HG03039 (cell line): ENCODE measurements at regions not wholly inside any gene's neighbourhood (a gene's known extent, or its start where the extent isn't known, plus 50 kb on each side); places are given as distances from the start of the nearest gene placed in this dataset.
"Not testable (repeated sequence)": the region's sequence is repeated elsewhere in the genome, so short reads cannot be mapped to it uniquely, and the experiment has no call there.

Source experiments
- ATAC-seq: cut with Tn5 transposase; IDR thresholded peaks from one replicate; pipeline ENCODE4 v1.9.1; 2021; ENCODE audit warnings: mild to moderate bottlenecking, moderate library complexity; ENCODE audit not compliant: unreplicated experiment

DNA sequence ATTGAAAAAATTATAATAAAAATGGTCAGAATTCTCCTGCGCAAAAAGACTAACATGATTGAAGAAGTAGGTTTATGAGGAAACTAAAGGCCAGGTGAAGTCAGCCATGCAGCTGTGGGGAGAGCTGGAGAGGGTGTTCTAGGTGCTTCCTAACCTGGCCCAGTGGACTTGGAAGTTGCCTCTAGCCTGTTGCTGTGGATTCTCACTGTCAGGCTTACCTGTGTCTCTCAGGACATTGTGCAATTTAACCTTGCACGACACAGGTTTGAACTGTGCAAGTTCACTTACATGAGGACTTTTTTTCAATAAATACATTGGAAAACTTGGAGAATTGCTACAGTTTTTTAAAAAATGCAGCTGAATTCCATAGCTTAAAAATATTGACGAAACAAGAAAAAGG lies 266.4 kb downstream of the CXCL12 start:
- no peak for ATAC-seq

DNA sequence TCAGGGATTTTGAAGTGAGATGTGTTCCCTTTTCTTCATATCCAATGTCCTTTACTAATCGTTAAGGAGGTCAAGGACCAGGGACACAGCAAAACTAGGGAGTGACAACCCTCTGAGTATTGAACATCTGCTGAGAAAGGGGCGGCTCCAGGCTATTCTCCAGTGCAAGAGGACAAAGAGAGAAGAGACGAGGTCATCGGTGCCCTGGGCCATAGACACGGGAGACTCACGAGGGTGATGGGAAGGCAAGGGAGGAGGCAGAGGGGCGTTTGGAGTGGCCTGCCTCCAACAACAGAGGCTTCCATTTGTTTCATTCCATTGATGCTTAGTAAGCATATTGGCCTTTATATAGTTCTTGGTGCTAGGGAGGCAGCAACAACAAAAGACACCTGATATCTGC lies 268.4 kb downstream of the CXCL12 start:
- no peak for ATAC-seq

DNA sequence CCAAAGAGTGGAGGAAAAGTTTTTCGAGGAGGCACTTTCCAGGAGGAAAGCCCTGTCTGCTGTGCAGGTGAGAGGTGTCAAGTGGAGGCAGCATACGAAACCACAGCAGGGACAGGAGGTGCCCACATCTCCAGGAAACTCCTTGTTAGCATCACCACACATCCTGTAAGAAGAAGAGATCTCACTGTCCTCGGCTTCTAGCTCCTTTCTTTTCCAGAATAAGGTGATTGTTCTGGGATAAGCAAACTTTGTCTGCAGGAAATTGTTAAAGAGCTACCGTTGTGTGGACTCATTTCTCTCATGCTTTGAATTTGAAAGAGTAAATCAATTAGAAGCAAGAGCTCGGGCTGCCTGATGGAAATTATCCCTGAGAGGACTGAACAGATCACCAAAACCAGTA lies 269.4 kb downstream of the CXCL12 start:
- no peak for ATAC-seq

DNA sequence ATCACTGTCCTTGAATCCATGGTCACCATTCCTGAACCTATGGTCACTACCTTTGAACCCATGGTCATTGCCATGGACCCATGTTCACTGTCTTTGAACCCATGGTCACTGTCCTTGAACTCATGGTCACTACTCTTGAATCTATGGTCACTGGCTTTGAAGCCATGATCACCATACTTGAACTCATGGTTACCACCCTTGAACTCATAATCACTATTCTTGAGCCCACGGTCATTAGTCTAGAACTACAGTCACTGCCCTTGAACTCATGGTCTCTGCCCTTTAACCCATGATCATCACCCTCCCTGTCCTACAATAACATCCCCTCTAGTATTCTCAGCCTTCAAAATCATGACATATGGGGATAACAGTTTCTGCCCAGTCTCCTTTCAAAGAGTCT lies 270.5 kb downstream of the CXCL12 start:
- ATAC-seq: no peak

DNA sequence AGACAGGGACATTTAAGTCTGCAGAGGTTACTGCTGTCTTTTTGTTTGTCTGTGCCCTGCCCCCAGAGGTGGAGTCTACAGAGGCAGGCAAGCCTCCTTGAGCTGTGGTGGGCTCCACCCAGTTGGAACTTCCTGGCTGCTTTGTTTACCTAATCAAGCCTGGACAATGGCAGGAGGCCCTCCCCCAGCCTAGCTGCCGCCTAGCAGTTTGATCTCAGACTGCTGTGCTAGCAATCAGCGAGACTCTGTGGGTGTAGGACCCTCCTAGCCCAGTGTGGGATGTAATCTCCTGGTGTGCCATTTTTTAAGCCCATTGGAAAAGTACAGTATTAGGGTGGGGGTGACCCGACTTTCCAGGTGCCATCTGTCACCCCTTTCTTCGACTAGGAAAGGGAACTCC lies 272.6 kb downstream of the CXCL12 start:
- not testable (repeated sequence) for ATAC-seq

DNA sequence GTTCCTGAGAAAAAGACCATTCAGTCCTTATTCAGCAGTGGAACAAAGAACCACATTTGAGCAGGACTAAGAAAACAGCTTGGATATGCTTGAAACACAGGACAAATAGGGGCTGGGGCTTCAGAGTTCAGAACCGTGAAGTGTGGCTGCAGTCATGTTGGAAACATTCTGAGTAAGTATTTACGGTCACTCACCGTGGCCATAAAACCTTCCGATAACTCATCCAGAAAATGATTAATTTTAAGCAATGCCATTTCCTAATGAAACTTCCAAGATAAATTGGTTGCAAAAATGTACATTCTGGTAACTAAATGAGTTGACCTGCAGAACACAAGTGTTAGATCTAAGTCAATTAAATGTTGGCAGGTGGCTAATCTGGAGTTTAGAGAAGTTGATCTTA lies 279.2 kb downstream of the CXCL12 start:
- no peak for ATAC-seq

DNA sequence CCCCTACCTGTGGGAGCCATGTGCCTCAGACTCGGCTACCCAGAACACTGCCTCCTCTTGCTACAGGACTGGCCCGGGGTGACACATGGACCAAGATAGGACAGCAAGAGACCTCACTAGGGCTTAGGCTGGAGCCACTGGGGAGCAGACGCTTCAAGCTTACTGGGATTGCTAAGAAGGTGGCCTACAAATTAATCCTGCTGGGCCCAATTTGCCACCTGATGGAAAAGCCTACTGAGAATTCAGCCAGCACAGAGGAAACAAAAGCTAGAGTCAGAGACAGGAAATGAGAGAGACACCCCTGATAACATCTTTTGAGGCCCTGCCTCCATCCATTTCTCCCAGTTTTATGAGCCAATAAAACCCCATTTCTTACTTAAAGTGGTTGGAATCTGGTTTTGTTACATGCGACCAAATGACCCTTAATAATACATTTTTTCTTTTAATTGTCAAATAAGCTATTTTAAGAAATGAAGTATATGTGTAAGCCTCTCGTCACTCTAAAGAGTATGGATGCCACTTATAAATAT lies 282.1 kb downstream of the CXCL12 start:
- no peak for ATAC-seq

DNA sequence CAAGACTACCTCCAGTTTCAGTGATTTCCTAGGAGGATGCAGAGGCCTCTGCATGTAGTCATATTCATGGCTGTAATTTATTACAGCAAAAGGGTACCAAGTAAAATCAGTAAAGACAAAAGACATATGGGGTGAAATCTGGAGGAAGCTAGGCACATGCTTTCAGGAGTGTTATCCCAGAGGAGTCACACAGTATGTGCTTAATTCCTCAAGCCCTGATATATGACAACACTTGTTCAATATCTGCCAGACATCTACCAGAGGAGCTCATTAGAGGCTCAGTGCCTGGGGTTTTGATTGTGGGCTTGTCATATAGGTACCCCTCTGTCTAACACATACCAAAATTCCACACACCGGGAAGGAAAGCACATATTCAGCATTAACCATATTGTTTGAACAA lies 283.8 kb downstream of the CXCL12 start:
- no peak for ATAC-seq

DNA sequence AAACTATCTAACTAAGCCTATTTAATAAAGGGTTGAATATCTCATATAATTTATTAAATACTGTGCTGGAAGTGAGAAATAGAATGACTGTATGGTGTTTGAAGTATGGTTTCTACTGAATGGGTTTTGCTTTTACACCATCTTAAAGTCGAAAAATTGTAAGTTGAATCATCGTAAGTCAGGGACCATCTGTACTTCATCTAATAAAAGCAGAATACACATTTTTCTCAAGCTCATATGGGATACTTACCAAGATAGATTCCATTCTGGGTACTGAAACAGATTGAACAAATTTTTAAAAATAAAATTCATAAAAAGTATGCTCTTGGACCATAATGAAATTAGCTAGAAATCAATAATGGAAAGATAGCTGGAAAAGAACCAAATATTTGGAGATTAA lies 285.4 kb downstream of the CXCL12 start:
- no peak for ATAC-seq

DNA sequence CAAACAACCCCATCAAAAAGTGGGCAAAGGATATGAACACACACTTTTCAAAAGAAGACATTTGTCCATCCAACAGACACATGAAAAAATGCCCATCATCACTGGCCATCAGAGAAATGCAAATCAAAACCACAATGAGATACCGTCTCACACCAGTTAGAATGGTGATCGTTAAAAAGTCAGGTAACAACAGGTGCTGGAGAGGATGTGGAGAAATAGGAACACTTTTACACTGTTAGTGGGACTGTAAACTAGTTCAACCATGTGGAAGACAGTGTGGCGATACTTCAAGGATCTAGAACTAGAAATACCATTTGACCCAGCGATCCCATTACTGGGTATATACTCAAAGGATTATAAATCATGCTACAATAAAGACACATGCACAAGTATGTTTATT lies 288.7 kb downstream of the CXCL12 start:
- not testable (repeated sequence) for ATAC-seq

DNA sequence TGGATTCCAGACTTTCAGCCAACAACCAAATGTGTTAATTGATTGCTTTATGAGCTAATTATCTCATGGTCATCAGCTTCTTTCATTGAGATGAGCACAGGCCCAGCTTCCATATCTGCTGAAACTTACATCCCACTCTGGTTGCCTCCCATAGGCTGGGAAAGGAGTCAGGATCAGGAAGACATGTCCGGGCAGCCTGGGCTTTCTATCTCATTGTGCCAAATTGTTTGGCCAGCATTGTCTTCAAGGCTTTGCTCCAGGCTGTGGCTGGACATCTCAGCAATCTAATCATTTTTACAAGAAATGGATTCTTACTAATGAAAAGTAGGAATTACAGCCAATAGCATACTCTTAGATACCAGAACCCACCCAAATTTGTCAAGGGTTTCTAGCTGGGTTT lies 295.2 kb downstream of the CXCL12 start:
- ATAC-seq: no peak

DNA sequence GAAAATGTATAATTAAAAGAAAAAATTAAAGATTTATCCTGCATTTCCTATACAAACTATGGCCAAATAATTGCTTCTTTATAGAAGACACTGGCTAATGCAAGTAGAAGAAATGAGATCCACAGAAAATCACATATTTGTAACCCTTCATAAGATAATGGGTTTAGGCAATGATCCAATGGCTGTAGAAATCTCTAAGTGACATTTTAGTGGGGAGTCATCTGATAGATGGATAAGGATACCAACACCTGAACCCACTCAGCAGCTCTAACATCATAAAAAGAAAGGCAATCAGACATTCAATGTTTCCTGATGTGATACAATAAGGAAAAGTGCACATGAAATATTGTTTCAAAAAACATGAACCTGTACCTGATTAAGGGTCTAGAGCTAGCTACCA lies 297.5 kb downstream of the CXCL12 start:
- ATAC-seq: no peak

DNA sequence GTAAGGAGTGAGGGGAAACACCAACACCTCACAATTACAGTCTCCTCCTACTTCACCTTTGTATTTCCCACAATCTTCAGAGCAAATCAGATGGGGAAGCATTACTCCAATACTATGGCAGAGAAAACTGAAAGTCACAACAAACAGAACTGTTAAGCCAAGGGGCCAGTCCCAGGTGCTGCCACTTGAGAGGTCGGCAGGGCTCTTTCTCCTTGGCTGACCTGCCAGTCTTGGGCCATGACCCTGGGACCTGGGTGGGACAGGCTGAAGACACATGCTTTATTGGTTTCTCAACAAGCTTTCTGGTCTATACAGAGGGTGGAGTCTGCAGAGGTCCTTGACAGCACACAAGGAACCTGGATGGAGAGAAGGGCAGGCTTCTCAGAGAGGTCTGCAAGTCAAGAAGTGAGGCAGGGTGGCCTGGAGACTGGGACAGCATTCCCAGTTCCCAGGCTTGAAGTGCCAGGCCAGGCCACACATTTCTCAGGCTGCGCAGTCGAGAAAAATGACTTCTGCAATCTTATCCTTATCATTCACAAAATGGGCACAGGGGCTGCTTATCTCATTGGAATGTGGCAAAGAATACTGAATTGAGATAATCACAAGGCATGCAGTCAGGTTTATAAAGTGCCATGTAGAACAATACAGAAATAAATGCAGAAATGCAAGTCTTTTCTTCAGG lies 301.0 kb downstream of the CXCL12 start:
- no peak for ATAC-seq

DNA sequence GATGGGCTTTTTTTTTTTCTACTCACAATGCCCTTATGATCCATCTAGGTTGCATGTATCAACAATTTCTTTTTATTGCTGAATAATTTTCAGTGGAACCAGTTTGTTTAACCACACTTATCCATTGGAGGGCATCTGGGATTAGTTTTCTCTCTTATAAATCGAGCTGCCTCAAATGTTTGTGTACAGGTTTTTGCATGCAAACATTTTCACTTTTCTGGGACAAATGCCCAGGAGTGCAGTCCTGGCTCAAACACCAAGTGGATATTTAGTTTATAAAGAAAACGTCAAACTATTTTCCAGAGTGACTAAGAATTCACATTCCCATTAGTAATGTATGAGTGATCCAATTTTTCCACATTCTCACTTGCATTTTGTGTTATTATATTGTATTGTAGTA lies 313.4 kb downstream of the CXCL12 start:
- no peak for ATAC-seq

DNA sequence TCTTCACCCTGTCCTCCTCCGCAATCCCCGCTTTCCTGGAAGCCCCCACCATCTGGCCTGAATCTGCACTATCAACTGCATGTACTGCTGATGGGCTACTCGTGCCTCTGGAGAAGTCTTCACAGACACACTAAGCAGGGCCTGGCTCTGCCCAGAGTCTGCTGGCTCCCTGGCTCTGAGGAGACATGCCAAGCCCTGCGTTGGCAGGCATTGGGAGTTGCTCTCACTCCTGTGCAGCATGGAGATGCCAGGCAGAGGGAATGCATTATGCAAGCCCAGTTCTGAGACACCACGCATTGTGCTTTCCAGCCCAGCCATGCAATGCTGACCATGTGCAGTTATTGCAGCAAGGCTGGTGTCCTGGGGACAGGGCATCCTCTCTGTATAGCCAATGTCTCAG lies 314.6 kb downstream of the CXCL12 start:
- no peak for ATAC-seq

DNA sequence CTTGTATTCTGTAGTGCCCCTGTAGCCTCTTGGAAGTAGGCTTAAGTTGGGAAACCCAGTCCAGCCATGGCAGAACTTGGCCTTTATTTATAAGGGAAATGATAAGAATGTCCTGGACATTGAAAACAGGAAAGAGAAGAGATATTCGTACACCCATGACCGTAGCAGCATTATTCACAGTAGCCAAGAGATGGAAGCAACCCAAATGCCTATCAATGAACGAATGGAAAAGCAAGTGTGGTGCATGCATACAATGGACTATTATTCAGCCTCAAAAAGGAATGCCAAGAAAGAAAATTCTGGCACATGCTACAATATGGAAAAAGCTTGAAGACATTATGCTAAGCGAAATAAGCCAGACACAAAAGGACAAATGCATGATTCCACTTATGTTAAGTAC lies 315.3 kb downstream of the CXCL12 start:
- ATAC-seq: no peak

DNA sequence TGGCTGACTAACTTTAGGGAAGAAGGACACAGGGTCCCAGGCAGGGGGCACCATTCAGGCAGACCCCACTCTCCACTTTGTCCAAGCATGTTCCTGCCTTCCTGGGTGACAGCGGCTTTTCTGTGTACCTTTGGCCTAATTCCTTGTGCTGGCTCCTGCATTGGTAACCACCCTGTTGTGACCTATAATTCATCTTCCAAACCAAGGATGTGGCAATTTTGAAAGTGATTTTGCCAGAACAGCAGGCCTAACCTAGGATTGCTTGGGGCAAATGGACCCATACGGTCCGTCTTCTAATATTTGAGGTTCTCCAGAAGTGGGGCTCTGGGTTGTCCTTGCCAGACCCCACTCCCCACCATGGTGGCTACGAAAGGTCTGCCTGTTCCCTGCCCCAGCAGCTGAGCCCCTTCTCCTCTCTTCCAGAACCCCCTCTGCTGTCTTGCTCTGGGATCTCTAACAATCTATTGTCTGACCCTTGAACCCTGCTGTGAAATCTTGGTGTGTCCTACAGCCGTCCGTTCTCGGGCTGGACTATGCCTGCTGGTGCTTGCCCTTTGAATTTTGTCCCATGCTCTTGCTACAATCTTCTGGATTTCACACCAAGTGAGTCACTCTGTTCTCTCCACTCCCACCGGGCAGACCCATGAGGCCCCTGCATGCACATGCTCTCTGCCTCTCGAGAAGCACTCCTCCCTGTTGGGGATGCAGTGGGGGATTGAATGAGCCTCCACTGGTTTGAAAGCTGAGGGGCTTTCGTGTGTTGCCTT lies 316.0 kb downstream of the CXCL12 start:
- no peak for ATAC-seq

DNA sequence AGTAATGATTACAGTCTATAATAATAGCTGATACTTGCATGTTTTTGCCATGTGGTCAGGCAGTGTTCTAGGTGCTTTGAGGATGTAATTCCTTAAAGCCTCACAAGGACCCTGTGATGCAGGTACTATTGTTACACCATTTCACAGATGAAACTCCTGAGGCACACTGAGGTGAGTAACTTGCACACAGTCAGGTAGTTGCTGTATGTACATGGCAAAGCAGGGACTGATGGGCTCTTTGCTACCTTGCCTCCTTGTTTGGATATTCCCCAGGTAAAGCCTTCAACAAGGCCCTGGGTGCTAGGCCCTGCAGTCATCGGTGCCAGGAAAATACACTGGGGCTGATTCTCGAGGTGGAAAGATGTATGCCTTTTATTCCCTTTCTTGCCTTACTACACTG lies 317.5 kb downstream of the CXCL12 start:
- no peak for ATAC-seq

DNA sequence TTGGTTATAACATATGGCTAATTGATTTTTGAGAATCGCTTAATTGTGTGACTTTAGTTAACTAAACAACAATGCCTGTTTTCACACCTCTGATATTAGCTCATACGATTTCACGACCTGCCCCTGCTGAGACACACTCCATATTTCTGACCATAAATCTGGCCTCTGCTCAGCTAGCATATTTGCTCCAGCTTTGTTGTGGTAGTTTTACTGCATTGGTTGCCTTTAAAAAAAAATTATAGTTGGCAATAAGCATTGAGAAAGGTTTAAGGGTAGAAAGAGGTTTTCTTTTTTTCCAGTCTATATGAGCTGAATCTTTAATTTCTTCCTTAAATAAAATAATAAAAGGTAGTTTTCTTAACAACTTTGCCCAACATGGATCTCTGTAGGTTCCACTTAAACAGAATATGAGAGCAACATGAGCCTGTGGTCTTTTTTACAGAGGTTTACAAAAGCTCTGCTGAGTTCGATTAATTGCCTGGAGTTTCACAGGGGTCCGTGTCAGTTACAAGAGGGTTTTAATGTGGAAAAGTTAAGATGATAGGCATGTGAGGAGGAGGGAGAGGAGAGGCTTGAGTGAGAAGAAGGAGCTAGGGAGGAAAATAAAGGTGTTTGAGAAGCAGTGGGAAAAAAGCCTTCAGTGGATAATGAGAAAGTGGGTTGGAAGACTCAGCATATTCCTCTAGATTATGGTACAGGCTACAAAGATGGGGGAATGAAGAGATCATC lies 318.2 kb downstream of the CXCL12 start:
- ATAC-seq: no peak

DNA sequence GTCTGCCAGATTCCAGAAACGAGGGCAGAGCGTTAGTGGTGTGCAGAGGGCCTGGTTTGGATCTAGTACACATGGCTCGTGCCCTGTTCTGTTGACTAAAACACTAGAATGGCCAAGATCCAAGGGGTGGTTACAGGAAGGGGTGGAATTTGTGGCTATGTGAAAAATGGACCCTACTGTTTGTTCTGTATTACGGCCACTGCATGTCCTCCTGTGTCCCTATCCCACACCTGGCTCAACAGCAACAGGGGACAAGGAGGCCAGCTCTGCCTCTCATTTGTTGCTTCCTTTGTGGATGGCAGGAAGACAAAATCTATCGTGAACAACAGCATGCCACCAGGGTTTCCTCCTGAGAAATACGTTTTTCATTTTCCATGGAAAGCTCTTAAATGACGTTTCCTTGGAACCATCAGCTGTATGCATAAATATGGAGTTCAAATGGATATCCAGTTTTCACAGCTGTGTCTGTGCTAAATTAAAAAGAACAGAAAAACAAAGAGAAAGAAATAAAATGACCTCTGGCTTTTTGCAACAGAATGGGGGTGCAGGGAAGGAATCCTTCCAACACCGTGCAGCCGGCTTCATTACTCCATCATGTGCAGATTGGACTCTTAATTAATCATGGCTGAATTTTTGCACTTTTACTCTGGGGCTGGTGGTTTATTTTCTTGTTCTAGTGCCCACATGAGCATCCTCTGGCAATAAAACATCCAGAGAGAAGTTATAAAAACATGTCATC lies 318.9 kb downstream of the CXCL12 start:
- ATAC-seq: no peak
